ENCODE measurements at regions not wholly inside any gene's neighbourhood (a gene's known extent, or its start where the extent isn't known, plus 50 kb on each side); places are given as distances from the start of the nearest gene placed in this dataset.

GRCh38 chr2:47265158-47265557 lies 88.8 kb upstream of the CALM2 start:
- no peaks in the 10 kb centered on the region for H3K79me2 ChIP-seq (ENCODE audit: control insufficient read depth, insufficient read depth, low read length)
- TF ChIP-seq POLR2AphosphoS5 (IDR thresholded peaks at IDR 0.05; ENCODE audit: insufficient read depth, low read depth, low read length) (no peak), MYC (IDR thresholded peaks at IDR 0.05; ENCODE audit: low read depth, low read length) (no peak), GATA2 (IDR thresholded peaks at IDR 0.05; ENCODE audit: insufficient read depth, insufficient read length, low read depth, low read length) (no peak), EZH2 (IDR thresholded peaks at IDR 0.05; ENCODE audit: borderline replicate concordance, low read depth, low read length, severe bottlenecking) (no peak), JUN (IDR thresholded peaks at IDR 0.05; ENCODE audit: borderline replicate concordance, insufficient read depth, insufficient read length, low read depth) (no peak), POLR2A (IDR thresholded peaks at IDR 0.05; ENCODE audit: low read depth, low read length) (no peak), FOS (IDR thresholded peaks at IDR 0.05; ENCODE audit: borderline replicate concordance, insufficient read depth, low read length) (no peak), CTCF (IDR thresholded peaks at IDR 0.05; ENCODE audit: extremely low read depth in 1 of 2, insufficient read depth in 1 of 2, low read depth in 1 of 2, low read length in 2 of 2) (no peak)
- TF ChIP-seq, protein P1, sequence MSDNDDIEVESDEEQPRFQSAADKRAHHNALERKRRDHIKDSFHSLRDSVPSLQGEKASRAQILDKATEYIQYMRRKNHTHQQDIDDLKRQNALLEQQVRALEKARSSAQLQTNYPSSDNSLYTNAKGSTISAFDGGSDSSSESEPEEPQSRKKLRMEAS (IDR thresholded peaks at IDR 0.05; ENCODE audit: insufficient read depth, insufficient read length): no peak
- H3K4me2 ChIP-seq (ENCODE audit: insufficient read depth, low read length): no peak overlapping the region
- H3K9ac ChIP-seq (replicated peaks; ENCODE audit: extremely low read depth, insufficient read depth, low read length): no peak overlapping the region
- dilution Hi-C loops (cut with MboI; ENCODE audit: extremely low pct_ligation_motif_present, low sequenced_read_pairs): no loop called here
- H3K27me3 ChIP-seq (ENCODE audit: control insufficient read depth in 2 of 2, insufficient read depth in 2 of 2, low read length in 2 of 2): no peaks in the 10 kb centered on the region
- no peak overlapping the region for H2AFZ ChIP-seq (ENCODE audit: low read depth, low read length)
- H3K9me3 ChIP-seq (replicated peaks; ENCODE audit: control insufficient read depth, insufficient read depth, low read length): no peaks in the 10 kb centered on the region
- peaks cover 11% of the 10 kb centered on the region for H3K4me1 ChIP-seq (ENCODE audit: control insufficient read depth, extremely low read depth, insufficient read depth, low read length)
- POLR2A ChIA-PET: interaction anchor here (0.6 kb wide), 1 partner anchor 107 kb away, joined by 3 read pairs; no protein-coding TSS in a partner anchor
- no peaks in the 10 kb centered on the region for H3K9me1 ChIP-seq (replicated peaks; ENCODE audit: control insufficient read depth, extremely low read depth, insufficient read depth, low read length)
- no peak for FAIRE-seq
- no peak overlapping the region for H3K4me3 ChIP-seq (replicated peaks in 1 of 3; ENCODE audit: insufficient read depth in 1 of 3, low read depth in 1 of 3, low read length in 3 of 3)
- no peak overlapping the region for H3K27ac ChIP-seq (ENCODE audit: insufficient read depth, low read depth, low read length)
- BruUV-seq (replicated peaks): no TSS peak
- CTCF ChIA-PET: interaction anchor here (0.8 kb wide), 1 partner anchor 11 kb away, joined by 3 read pairs; no protein-coding TSS in a partner anchor
- H3K36me3 ChIP-seq (ENCODE audit: control insufficient read depth in 2 of 2, extremely low read depth in 1 of 2, insufficient read depth in 2 of 2, low read length in 2 of 2): no peaks in the 10 kb centered on the region
- no peak for DNase-seq (ENCODE audit: low read depth, low spot score)
- no peaks in the 10 kb centered on the region for H4K20me1 ChIP-seq (replicated peaks; ENCODE audit: control insufficient read depth, extremely low read depth, insufficient read depth, low read length)
- intact Hi-C loops (cut with micrococcal nuclease): no loop called here
